ENCODE measurements at regions not wholly inside any gene's neighbourhood (a gene's known extent, or its start where the extent isn't known, plus 50 kb on each side); places are given as distances from the start of the nearest gene placed in this dataset.
"Not testable (repeated sequence)": the region's sequence is repeated elsewhere in the genome, so short reads cannot be mapped to it uniquely, and the experiment has no call there.

DNA sequence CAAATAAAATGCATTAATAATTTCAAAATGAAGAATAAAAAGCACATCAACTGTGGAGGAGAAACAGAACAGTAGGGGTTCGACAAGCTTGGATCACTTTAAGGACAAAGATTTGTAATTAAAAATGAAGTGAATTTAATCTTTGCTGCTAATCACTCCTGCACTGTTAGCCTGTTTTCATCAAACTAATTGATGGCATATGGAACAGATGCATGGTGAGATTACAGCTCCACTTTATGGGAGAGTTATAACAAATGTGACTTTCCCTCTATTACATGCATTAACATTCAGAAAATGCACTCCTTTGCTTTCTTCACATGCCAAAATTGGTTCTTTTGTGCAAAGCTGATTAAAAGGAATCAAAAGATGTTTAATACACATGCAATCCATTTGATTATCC, 207.2 kb upstream of the C21orf91 start:
- ATAC-seq, result no peak
- intact Hi-C loops (cut with DNase I), result no loop called here
- 0% methylated on average over 1 of the region's 1 CpG for whole genome bisulfite sequencing
- H3K27ac ChIP-seq (ENCODE audit: low read length), result no peak overlapping the region
- no peaks in the 10 kb centered on the region for H3K4me1 ChIP-seq (ENCODE audit: control insufficient read depth, insufficient read depth, low read length)
- H3K4me3 ChIP-seq (ENCODE audit: low read length), result no peak overlapping the region
- DNase-seq, result no peak
- no peaks in the 10 kb centered on the region for H3K9me3 ChIP-seq (ENCODE audit: control insufficient read depth, low read length)
- H3K27me3 ChIP-seq (ENCODE audit: control insufficient read depth, insufficient read depth), result no peaks in the 10 kb centered on the region

DNA sequence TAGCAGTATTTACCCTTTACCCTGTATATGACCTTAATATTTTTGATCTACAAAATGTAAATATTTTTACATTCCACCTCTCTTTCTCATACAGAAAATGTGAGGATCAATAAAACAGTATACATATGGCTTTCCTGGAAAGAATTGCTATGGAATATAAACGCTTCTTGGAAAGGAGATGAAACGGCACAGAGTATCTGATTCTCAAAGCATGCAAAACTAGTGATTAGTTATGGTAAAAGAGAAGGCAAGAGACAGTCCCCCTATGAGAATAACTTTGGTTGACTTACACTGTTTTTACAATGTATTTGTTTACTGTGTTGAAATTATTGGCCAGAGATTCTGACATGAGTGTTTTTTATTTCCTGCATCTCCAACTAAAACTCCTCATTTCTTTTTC, 204.6 kb upstream of the C21orf91 start:
- no peak overlapping the region for H3K4me3 ChIP-seq (ENCODE audit: low read length)
- intact Hi-C loops (cut with DNase I), result no loop called here
- H3K9me3 ChIP-seq (ENCODE audit: control insufficient read depth, low read length), result no peaks in the 10 kb centered on the region
- H3K27me3 ChIP-seq (ENCODE audit: control insufficient read depth, insufficient read depth), result no peaks in the 10 kb centered on the region
- H3K27ac ChIP-seq (ENCODE audit: low read length), result no peak overlapping the region
- ATAC-seq (no peak), DNase-seq (no peak)
- WGBS, result 69% methylated on average over 2 of the region's 2 CpGs
- no peaks in the 10 kb centered on the region for H3K4me1 ChIP-seq (ENCODE audit: control insufficient read depth, insufficient read depth, low read length)

DNA sequence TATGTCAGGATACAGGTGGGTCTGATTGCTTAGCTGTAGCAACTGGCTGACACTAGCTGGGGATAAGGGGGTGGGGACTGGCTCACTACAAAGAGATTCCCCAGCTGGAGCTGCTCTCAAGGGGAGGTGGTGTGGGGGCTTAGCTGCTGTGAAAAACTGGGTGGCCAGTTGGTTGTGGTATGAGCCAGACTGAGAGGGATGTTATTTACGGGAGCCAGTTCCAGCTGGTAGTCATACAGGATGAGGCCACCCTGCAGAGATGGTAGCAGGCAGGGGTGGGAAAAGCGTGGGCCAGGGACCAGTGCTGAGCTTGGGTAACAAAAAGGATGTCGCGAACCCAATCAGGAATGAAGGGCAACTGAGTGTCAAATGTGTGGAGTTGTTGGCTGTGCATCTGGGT, 204.0 kb upstream of the C21orf91 start:
- no peak overlapping the region for H3K4me3 ChIP-seq (ENCODE audit: low read length)

DNA sequence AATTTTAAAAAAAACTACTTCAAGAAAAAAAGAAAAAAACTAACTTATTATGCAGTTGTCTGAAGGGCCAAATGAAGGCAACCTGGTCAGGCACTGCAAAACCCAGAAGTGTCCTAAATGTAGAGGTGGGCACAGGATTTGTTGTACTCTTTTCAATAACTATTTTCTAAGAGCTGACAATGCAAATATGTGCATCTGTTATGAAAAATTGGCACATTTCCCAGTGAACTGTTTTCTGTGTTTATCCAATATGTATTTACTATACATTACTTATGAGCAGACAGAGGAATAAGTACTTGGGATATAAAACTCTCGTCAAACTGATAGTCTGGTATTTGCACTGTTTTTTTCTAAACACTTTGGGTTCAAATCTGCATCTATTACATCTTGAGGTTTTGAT, 188.0 kb upstream of the C21orf91 start:
- Histone ChIP-seq H3K4me1 (ENCODE audit: control insufficient read depth, insufficient read depth, low read length) (no peaks in the 10 kb centered on the region), H3K4me3 (ENCODE audit: low read length) (no peak overlapping the region), H3K27ac (ENCODE audit: low read length) (no peak overlapping the region), H3K9me3 (ENCODE audit: control insufficient read depth, low read length) (no peaks in the 10 kb centered on the region), H3K27me3 (ENCODE audit: control insufficient read depth, insufficient read depth) (no peaks in the 10 kb centered on the region)
- ATAC-seq (no peak), DNase-seq (no peak)
- 59% methylated on average over 1 of the region's 1 CpG for WGBS
- intact Hi-C loops (cut with DNase I), result no loop called here

More for the DNA sequence above, 204.0 kb upstream of the C21orf91 start:
- no peaks in the 10 kb centered on the region for H3K27me3 ChIP-seq (ENCODE audit: control insufficient read depth, insufficient read depth)
- H3K4me1 ChIP-seq (ENCODE audit: control insufficient read depth, insufficient read depth, low read length), result no peaks in the 10 kb centered on the region
- no peaks in the 10 kb centered on the region for H3K9me3 ChIP-seq (ENCODE audit: control insufficient read depth, low read length)
- ATAC-seq, result no peak
- WGBS, result 61% methylated on average over 4 of the region's 4 CpGs
- peak in 1 of 3 donors; percentile 16 for DNase-seq
- intact Hi-C loops (cut with DNase I), result no loop called here
- no peak overlapping the region for H3K27ac ChIP-seq (ENCODE audit: low read length)

DNA sequence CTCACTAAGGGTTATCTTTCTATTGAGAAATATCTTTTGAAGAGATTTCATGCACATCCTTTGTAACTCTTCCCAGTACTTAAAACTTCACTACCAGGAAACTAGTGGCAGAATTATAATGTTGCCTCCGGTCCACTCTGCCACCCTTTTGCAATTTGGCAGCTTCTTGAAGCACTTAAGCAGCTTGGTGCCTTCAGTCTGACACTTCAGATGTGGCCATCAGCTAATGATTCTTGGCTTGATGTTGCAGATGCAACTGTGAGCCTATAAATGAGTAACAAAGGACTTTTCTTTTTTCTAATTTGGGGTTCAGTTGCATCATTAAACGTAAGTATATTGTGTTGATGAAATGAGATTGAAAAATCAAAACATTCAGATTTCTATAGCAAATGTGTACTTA, 187.5 kb upstream of the C21orf91 start:
- no peak for ATAC-seq
- Histone ChIP-seq H3K9me3 (ENCODE audit: control insufficient read depth, low read length) (no peaks in the 10 kb centered on the region), H3K27ac (ENCODE audit: low read length) (no peak overlapping the region), H3K4me1 (ENCODE audit: control insufficient read depth, insufficient read depth, low read length) (no peaks in the 10 kb centered on the region), H3K27me3 (ENCODE audit: control insufficient read depth, insufficient read depth) (no peaks in the 10 kb centered on the region), H3K4me3 (ENCODE audit: low read length) (no peak overlapping the region)
- 61% methylated on average over 2 of the region's 2 CpGs for WGBS
- intact Hi-C loops (cut with DNase I), result no loop called here
- DNase-seq, result no peak

DNA sequence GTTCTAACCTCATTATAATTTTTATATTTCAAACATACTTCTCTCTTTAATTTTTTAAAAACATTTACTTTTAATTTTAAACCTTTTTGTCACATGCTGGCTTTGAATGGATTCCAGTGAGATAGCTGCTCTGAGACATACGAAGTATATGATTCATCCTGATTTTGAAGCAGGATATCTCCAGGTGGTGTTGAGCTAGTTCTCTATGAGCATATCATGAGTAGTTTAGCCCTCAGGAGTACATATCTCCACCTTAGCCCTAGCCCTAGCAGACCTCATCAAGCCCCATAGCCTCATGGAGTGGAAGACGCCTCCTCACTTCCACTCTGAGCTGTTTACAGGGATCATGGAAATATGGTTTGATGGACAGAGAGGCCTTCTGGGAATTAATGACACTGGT, 183.2 kb upstream of the C21orf91 start:
- H3K27me3 ChIP-seq (ENCODE audit: control insufficient read depth, insufficient read depth), result no peaks in the 10 kb centered on the region
- H3K27ac ChIP-seq (ENCODE audit: low read length), result no peak overlapping the region
- ATAC-seq (no peak), DNase-seq (no peak)
- no peaks in the 10 kb centered on the region for H3K4me1 ChIP-seq (ENCODE audit: control insufficient read depth, insufficient read depth, low read length)
- no peak overlapping the region for H3K4me3 ChIP-seq (ENCODE audit: low read length)
- intact Hi-C loops (cut with DNase I), result no loop called here
- WGBS, result 91% methylated on average over 2 of the region's 2 CpGs
- H3K9me3 ChIP-seq (ENCODE audit: control insufficient read depth, low read length), result no peaks in the 10 kb centered on the region

DNA sequence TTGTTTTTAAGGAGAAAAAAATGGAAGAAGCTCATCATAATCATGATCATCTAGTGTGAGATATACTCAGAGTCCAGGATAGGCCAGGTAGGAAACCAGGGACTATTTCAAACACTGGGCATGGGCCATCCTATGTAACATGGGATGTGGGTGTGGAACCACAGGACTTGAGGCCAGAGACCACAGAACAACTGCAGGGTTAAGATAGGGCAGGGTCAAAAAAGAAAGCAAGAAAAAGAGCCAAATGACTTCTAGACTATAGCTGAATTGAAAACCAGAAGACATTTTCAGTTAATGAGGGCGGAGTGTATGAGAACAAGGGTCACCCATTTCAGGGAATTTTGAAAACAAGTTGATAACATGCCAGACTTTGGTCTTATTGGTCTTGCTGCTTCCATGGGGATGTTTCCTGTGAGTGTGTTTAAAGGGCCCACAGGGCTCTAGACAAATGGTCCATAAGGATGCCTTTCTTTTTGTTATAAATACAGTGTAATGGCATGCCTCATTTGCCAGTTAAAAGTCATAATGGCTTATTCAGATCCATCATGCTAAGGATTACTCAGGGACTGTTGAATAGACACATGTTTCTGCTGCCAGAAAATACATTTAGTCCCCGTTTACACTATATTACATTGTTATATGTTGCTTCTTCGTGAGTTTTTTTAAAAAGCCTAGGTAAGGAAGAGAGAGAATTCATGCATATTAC, 182.0 kb upstream of the C21orf91 start:
- no peaks in the 10 kb centered on the region for H3K9me3 ChIP-seq (ENCODE audit: control insufficient read depth, low read length)
- no peak for DNase-seq
- WGBS, result 79% methylated on average over 3 of the region's 3 CpGs
- ATAC-seq, result no peak
- no peaks in the 10 kb centered on the region for H3K27me3 ChIP-seq (ENCODE audit: control insufficient read depth, insufficient read depth)
- no peak overlapping the region for H3K27ac ChIP-seq (ENCODE audit: low read length)
- no peaks in the 10 kb centered on the region for H3K4me1 ChIP-seq (ENCODE audit: control insufficient read depth, insufficient read depth, low read length)
- H3K4me3 ChIP-seq (ENCODE audit: low read length), result no peak overlapping the region
- intact Hi-C loops (cut with DNase I), result no loop called here

DNA sequence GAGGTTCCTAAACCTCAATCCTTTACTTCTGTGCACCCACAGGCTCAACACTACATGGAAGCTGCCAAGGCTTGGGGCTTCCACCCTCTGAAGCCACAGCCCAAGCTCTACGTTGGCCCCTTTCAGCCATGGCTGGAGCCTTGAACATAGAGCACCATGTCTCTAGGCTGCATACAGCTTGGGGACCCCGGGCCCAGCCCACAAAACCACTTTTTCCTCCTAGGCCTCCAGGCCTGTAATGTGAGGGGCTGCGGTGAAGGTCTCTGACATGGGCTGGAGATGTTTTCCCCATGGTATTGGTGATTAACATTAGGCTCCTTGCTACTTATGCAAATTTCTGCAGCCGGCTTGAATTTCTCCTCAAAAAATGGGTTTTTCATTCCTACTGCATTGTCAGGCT, 179.4 kb upstream of the C21orf91 start:
- H3K4me1 ChIP-seq (ENCODE audit: control insufficient read depth, insufficient read depth, low read length); H3K4me3 ChIP-seq (ENCODE audit: low read length); H3K9me3 ChIP-seq (ENCODE audit: control insufficient read depth, low read length); H3K27ac ChIP-seq (ENCODE audit: low read length); DNase-seq; ATAC-seq; H3K27me3 ChIP-seq (ENCODE audit: control insufficient read depth, insufficient read depth); intact Hi-C loops (cut with DNase I): not testable (repeated sequence)
- 90% methylated on average over 4 of the region's 4 CpGs for WGBS

DNA sequence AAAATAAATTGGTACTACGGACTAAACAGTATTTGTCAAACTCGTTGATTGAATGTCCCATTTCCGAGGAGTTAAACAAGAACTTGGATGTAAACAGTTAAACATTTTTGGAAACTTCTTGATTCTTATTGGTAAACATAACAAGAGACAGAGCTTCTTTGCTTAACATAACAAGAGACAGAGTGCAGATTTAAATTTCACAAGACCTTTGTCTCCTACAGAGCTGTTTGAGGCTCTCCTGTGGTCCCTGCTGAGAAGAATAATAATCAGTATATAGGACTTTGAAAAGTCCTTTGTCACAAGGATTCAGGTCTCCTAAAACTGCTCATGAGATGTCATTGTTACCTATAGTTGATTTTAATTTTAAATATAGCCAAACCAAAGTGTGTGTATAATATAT, 170.6 kb upstream of the C21orf91 start:
- H3K4me1 ChIP-seq (ENCODE audit: control insufficient read depth, insufficient read depth, low read length), result no peaks in the 10 kb centered on the region

DNA sequence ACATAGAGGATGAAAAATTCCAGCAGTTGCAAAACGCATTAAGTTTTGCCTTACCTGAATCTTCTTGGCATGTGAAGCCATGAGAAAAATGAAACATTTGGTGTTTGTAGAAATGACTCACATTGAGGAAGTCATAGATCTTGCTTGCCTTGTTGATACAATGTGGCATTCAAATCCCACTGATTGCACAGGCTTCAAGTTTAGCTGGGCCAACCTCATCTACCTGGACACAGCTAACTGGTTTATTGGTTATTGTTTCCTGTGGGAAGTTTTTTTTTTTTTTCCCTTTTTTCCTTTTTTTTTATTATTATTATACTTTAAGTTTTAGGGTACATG, 168.9 kb upstream of the C21orf91 start:
- H3K27me3 ChIP-seq (ENCODE audit: control insufficient read depth, insufficient read depth), result no peaks in the 10 kb centered on the region
- H3K27ac ChIP-seq (ENCODE audit: low read length), result no peak overlapping the region
- H3K4me1 ChIP-seq (ENCODE audit: control insufficient read depth, insufficient read depth, low read length), result no peaks in the 10 kb centered on the region
- 82% methylated on average over 1 of the region's 1 CpG for WGBS
- DNase-seq (no peak), ATAC-seq (no peak)
- no peak overlapping the region for H3K4me3 ChIP-seq (ENCODE audit: low read length)
- intact Hi-C loops (cut with DNase I), result no loop called here
- H3K9me3 ChIP-seq (ENCODE audit: control insufficient read depth, low read length), result no peaks in the 10 kb centered on the region

More for the DNA sequence above, 170.6 kb upstream of the C21orf91 start:
- 81% methylated on average over 3 of the region's 3 CpGs for WGBS
- Histone ChIP-seq H3K9me3 (ENCODE audit: control insufficient read depth, low read length) (peaks cover 2% of the 10 kb centered on the region), H3K4me3 (ENCODE audit: low read length) (no peak overlapping the region), H3K27ac (ENCODE audit: low read length) (no peak overlapping the region), H3K27me3 (ENCODE audit: control insufficient read depth, insufficient read depth) (no peaks in the 10 kb centered on the region)
- intact Hi-C loops (cut with DNase I), result no loop called here
- ATAC-seq (no peak), DNase-seq (no peak)

DNA sequence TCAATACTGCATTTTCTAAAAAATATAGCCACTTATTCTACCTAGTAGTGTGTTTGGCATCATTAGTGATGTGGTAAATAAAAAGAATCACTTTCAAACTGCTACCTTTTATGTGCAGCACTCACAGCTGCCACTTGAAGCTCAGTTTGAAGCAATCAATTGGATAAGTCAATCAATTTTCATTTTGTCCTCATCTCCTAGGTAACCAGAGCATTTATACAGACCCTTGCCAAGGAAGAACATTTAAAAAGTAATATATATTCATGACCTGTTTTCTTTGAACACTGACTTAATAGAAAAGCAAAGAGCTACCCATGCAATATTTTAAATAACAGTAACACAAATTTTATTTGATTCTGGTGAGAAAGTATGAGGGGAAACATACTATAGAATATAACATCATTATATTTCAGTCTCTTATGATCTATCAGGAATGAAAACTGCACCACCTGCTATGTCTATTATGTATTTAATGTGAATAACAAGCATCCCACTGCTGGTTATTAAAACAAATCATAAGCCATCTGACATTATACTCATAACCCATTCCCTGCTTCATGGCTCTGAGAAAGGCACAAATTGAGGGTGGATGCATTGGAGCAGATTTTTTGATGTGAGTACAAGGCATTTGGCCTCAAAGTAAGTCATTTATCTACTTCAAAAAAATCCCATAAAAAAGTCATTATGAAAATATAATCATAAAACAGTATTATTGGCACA, 168.4 kb upstream of the C21orf91 start:
- no peak for ATAC-seq
- no peak for DNase-seq
- H3K27ac ChIP-seq (ENCODE audit: low read length), result no peak overlapping the region
- no peak overlapping the region for H3K4me3 ChIP-seq (ENCODE audit: low read length)
- no peaks in the 10 kb centered on the region for H3K4me1 ChIP-seq (ENCODE audit: control insufficient read depth, insufficient read depth, low read length)
- H3K9me3 ChIP-seq (ENCODE audit: control insufficient read depth, low read length), result no peaks in the 10 kb centered on the region
- H3K27me3 ChIP-seq (ENCODE audit: control insufficient read depth, insufficient read depth), result no peaks in the 10 kb centered on the region
- intact Hi-C loops (cut with DNase I), result no loop called here
